Muscle layer of colon (tissue), 2 donors: ENCODE measurements at regions not wholly inside any gene's neighbourhood (a gene's known extent, or its start where the extent isn't known, plus 50 kb on each side); places are given as distances from the start of the nearest gene placed in this dataset.
"Not testable (repeated sequence)": the region's sequence is repeated elsewhere in the genome, so short reads cannot be mapped to it uniquely, and the experiment has no call there.

Experiments used
- H3K27ac ChIP-seq: one replicate; pipeline ENCODE4 v1.7.0; 2013; ENCODE audit warnings: low read depth, mild to moderate bottlenecking, low read length, moderate library complexity
- H3K27me3 ChIP-seq, 2 donors: one replicate each; pipeline ENCODE4 v1.7.0; 2013; ENCODE audit warnings: low read length in 2 of 2, mild to moderate bottlenecking in 2 of 2; ENCODE audit not compliant: insufficient read depth in 2 of 2, control insufficient read depth in 1 of 2
- H3K36me3 ChIP-seq: one replicate; pipeline ENCODE4 v1.7.0; 2013; ENCODE audit warnings: mild to moderate bottlenecking, low read length; ENCODE audit not compliant: insufficient read depth
- H3K4me1 ChIP-seq: one replicate; pipeline ENCODE4 v1.7.0; 2013; ENCODE audit warnings: mild to moderate bottlenecking, low read length; ENCODE audit not compliant: insufficient read depth
- H3K4me3 ChIP-seq, 2 donors: one replicate each; pipeline ENCODE4 v1.7.0; 2013; ENCODE audit warnings: low read length in 2 of 2, low read depth in 1 of 2, mild to moderate bottlenecking in 1 of 2, moderate library complexity in 1 of 2
- H3K9ac ChIP-seq: one replicate; pipeline ENCODE4 v1.7.0; 2013; ENCODE audit warnings: low read length
- H3K9me3 ChIP-seq: one replicate; pipeline ENCODE4 v1.7.0; 2013; ENCODE audit warnings: mild to moderate bottlenecking, low read length
- donor health status: abdominal sarcoma.
- donor health status: Adenocarcinoma of cecum.

DNA sequence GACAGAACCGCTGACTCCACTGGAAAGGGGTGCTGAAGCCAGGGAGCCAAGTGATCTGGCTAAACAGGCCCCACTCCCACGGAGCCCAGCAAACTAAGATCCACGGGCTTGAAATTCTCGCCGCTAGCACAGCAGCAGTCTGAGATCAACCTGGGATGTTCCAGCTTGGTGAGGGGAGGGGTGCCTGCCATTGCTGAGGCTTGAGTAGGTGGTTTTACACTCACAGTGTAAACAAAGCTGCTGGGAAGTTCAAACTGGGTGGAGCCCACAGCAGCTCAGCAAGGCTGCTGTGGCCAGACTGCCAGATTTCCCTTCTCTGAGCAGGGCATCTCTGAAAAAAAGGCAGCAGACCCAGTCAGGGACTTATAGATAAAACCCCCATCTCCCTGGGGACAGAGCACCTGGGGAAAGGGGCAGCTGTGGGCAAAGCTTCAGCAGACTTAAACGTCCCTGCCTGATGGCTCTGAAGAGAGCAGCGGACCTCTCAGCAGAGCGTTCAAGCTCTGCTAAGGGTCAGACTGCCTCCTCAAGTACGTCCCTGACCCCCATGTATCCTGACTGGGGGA lies 101.8 kb downstream of the HNRNPD start:
- not testable (repeated sequence) for H3K27ac ChIP-seq, H3K36me3 ChIP-seq, H3K4me3 ChIP-seq, H3K27me3 ChIP-seq, H3K4me1 ChIP-seq, H3K9ac ChIP-seq, H3K9me3 ChIP-seq

DNA sequence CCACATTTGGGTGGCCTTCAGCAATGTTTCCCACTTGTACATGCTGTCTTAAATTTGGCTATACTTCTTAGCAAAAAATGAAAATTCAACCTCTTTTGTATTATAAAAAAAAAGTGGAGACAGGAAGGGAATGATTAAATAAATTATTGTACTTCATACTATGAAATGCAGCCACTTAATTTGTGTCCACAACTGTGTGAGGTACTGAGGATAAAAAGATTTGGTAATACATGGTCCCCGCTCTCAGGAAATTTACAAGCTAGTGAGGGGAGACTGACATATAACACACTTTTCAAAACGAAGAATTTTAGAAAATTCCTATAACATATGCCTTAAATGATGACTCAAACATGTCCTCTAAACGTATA lies 105.0 kb downstream of the HNRNPD start:
- H3K4me1 ChIP-seq, result no peaks in the 10 kb centered on the region
- H3K36me3 ChIP-seq, result no peaks in the 10 kb centered on the region
- H3K4me3 ChIP-seq, result no peak overlapping the region
- H3K27ac ChIP-seq, result no peak overlapping the region
- no peaks in the 10 kb centered on the region for H3K27me3 ChIP-seq
- H3K9ac ChIP-seq, result no peak overlapping the region
- no peaks in the 10 kb centered on the region for H3K9me3 ChIP-seq

DNA sequence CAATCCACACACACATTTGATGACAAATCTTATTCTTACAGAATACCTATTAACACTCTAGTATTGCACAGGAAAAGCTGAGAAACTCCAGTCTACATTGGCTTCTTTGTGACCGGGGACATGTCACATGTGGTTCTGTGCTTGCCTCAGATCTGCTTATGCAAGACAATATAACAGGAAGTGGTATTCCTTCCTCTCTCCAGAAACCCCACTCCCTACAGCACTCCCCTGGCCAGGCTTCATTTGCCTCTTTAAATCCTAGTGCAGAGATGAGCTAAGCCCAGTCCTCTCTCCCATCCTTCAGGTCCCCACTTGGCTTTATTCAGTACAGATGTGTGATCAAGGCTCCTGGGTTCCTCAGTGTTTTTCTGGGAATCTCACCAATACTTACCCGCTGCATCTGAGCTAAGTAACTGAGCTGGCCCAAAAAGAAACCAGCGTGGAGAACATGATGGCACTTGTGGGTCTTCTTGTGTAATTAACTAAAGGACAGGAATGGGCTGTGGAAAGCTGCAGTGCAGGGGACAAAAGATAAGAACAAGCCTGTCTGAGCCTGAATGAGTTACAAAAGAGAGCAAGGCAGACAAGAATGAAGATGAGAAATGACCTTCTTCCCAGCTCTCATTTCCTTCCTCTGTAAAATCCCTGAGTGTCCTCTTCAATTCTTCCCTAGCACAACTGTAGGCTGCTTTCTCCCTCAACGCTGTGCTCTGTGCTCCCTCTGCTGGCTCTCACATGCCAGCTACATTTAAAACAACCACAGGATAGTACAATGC lies 105.6 kb downstream of the HNRNPD start:
- Histone ChIP-seq H3K9ac (no peak overlapping the region), H3K9me3 (no peaks in the 10 kb centered on the region), H3K4me3 (no peak overlapping the region), H3K4me1 (no peaks in the 10 kb centered on the region), H3K27me3 (no peaks in the 10 kb centered on the region), H3K36me3 (no peaks in the 10 kb centered on the region), H3K27ac (no peak overlapping the region)

DNA sequence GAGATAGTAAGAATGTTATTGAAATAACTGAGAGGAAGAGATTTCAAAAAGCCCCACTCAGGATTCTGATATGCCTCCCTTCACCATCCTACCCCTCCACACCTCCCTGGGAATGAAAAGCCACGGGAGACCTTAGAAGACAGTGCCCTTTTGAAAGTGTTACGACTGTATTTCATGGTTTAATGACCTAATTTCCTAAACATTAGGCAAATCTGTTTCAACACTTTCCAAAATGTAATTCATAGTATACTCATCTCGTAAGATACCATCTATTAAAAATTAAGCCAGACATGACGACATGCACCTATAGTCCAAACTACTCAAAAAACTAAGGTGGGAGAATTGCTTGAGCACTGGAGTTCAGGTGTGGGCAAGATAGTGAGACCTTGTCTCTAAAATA lies 106.3 kb downstream of the HNRNPD start:
- H3K9me3 ChIP-seq, result no peaks in the 10 kb centered on the region
- no peaks in the 10 kb centered on the region for H3K4me1 ChIP-seq
- H3K36me3 ChIP-seq, result no peaks in the 10 kb centered on the region
- no peaks in the 10 kb centered on the region for H3K27me3 ChIP-seq
- no peak overlapping the region for H3K9ac ChIP-seq
- no peak overlapping the region for H3K27ac ChIP-seq
- H3K4me3 ChIP-seq, result no peak overlapping the region

DNA sequence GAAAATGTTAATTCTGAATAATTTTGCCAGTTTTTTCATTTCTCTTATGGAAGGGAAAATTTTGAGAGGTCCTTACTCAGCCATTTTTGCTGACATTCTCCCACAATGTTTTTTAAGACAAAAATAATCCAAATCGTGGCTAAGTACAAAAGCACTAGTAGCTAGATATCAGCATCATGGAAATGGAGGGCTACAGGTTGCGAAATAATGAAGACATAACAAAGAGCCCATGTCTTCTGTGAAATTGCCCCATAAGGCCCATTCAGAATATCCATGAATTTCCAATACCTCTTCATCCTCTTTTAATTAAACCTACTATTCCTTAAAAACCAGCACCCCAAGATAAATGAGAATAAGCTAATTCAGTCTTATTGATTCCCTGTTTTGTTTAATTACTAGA lies 107.4 kb downstream of the HNRNPD start:
- H3K4me1 ChIP-seq, result no peaks in the 10 kb centered on the region
- H3K9me3 ChIP-seq, result no peaks in the 10 kb centered on the region
- H3K36me3 ChIP-seq, result no peaks in the 10 kb centered on the region
- no peak overlapping the region for H3K27ac ChIP-seq
- no peak overlapping the region for H3K9ac ChIP-seq
- no peak overlapping the region for H3K4me3 ChIP-seq
- no peaks in the 10 kb centered on the region for H3K27me3 ChIP-seq

DNA sequence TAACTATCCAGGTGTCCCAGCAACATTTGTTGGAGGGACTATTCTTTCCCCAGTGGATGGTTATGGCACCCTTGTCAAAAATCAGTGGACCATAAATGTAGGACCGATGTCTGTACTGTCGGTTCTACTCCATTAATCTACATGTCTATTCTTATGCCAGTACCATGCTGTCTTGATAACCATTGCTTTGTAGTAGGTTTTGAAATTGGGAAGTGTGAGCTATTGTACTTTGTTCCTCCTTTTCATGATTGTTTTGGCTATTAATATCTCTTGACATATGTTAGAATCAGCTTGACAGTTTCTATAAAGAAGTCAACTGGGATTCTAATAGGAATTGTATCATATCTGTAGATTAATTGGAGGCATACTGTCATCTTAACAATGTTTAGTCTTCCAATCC lies 112.7 kb downstream of the HNRNPD start:
- H3K9me3 ChIP-seq, result no peaks in the 10 kb centered on the region
- no peak overlapping the region for H3K4me3 ChIP-seq
- H3K27me3 ChIP-seq, result no peaks in the 10 kb centered on the region
- no peaks in the 10 kb centered on the region for H3K4me1 ChIP-seq
- no peaks in the 10 kb centered on the region for H3K36me3 ChIP-seq
- H3K9ac ChIP-seq, result no peak overlapping the region
- no peak overlapping the region for H3K27ac ChIP-seq

DNA sequence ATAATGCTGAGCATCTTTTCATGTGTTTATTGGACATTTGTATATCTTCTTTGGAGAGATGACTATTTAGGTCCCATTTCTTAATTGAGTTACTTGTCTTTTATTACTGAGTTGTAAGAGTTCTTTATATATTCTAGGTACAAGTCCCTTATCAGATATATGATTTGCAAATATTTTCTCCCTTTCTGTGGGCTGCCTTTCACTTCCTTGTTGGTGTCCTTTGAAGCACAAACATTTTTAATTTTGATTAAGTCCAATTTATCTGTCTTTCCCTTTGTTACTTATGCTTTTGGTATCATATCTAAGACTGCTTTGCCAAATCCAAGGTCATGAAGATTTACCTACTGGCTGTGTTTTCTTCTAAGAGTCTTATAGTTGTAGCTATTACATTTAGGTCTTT lies 113.2 kb downstream of the HNRNPD start:
- H3K9me3 ChIP-seq, result no peaks in the 10 kb centered on the region
- H3K36me3 ChIP-seq, result no peaks in the 10 kb centered on the region
- no peak overlapping the region for H3K4me3 ChIP-seq
- no peaks in the 10 kb centered on the region for H3K27me3 ChIP-seq
- H3K9ac ChIP-seq, result no peak overlapping the region
- no peak overlapping the region for H3K27ac ChIP-seq
- no peaks in the 10 kb centered on the region for H3K4me1 ChIP-seq

DNA sequence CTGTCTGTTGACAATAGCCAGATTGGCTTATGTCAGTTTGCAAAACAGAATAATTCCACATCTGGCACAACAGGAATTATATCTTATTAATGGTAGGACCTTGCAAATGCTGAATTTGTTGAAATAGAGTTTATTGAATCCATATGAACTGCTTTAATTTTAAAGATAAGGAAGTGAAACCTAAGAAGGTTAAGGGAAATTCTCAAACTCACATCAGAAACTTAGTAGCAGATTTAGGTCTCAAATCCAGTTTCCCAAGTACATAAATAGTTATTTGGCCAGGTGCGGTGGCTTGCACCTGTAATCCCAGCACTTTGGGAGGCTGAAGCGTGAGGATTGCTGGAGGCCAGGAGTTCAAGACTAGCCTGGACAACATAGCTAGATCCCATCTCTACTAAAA lies 117.1 kb downstream of the HNRNPD start:
- Histone ChIP-seq H3K9me3 (no peaks in the 10 kb centered on the region), H3K4me3 (no peak overlapping the region), H3K9ac (no peak overlapping the region), H3K36me3 (no peaks in the 10 kb centered on the region), H3K27me3 (no peaks in the 10 kb centered on the region), H3K4me1 (no peaks in the 10 kb centered on the region), H3K27ac (no peak overlapping the region)

DNA sequence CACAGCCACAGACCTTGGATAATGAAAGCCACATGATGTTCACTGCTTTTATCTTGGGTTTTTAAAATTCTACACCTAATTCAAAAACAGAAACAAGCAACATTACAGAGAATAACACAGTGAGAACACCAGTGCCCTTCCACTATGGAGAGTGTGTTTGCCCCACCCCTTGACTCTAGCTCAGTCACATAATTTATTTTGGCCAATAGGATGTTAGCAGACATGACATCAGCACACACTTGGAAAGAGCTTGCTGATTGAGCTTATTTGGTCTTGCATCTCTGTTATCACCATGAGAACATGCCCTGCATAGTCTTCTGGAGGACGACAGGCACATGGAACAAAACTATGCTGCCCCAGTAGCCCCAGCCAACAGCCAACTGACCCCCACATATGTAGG lies 118.1 kb downstream of the HNRNPD start:
- Histone ChIP-seq H3K36me3 (no peaks in the 10 kb centered on the region), H3K9ac (no peak overlapping the region), H3K9me3 (no peaks in the 10 kb centered on the region), H3K4me3 (no peak overlapping the region), H3K4me1 (no peaks in the 10 kb centered on the region), H3K27me3 (no peaks in the 10 kb centered on the region), H3K27ac (no peak overlapping the region)

DNA sequence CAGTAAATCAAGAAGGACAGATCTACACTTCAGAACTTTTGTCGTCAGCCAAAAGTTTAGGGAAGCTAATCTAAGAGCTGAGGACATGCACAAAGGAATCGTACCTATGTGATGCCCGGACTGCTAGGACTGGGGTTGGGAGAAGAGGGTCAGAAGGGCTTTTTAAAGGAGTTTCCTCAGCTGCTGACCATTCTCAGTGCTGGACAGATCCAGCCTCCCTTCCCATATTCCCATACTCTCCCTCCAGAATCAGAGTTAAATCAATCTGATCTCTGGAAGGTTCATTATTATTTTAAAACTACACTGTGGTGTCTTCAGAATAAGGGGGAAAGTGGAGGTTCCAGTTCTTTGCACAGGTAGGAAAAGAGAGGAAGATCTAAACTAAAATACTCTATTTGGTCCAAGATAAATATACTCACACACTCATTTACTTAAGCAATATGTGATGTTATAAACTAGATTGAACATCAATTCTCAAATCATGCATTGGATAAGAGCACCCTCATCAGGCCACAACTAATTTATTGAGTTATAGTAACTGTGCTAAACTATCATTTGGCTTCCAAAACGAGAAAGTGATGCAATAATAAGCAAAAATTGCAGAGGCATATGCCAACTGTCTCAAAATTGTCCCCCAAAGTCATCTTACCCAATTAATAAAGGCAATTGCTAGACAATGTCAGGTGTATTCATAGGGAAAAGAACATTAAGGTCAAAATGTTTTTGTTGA lies 124.7 kb downstream of the HNRNPD start:
- Histone ChIP-seq H3K9me3 (no peaks in the 10 kb centered on the region), H3K9ac (no peak overlapping the region), H3K36me3 (no peaks in the 10 kb centered on the region), H3K27me3 (no peaks in the 10 kb centered on the region), H3K4me3 (no peak overlapping the region), H3K4me1 (no peaks in the 10 kb centered on the region), H3K27ac (no peak overlapping the region)

DNA sequence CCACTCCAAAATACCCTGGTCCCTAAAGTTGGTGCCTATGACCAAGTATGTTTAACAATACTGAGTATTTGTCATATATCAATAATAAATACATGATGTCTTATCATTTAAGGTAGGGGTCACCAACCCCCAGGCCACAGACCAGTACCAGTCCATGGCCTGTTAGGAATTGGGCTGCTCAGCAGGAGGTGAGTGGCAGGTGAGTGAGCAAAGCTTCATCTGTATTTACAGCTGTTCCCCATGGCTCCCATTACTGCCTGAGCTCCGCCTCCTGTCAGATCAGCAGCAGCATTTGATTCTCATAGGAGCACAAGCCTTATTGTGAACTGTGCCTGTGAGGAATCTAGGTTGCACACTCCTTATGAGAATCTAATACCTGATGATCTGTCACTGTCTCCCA lies 126.2 kb downstream of the HNRNPD start:
- Histone ChIP-seq H3K27me3 (no peaks in the 10 kb centered on the region), H3K9ac (no peak overlapping the region), H3K4me3 (no peak overlapping the region), H3K36me3 (no peaks in the 10 kb centered on the region), H3K4me1 (no peaks in the 10 kb centered on the region), H3K9me3 (no peaks in the 10 kb centered on the region), H3K27ac (no peak overlapping the region)

DNA sequence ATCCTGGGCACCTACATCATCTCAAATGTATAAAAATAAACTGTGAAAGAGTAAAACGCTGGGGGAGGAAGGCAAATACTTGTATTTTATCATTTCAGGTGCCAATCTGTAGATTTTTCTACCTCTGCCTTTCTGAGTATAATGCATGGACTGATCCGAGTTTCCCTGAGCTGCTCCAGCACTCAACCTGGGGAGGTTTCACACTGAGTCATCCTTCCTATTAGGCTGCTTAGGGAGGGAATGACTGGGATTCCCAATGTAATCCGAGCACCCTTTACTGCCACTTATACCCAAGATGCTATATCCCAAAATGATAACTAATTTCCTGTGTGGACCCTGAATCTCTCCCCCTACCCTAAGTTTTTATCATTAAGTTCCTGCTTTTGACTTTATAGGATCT lies 126.6 kb downstream of the HNRNPD start:
- H3K27ac ChIP-seq, result no peak overlapping the region
- no peak overlapping the region for H3K4me3 ChIP-seq
- no peaks in the 10 kb centered on the region for H3K4me1 ChIP-seq
- no peaks in the 10 kb centered on the region for H3K9me3 ChIP-seq
- H3K9ac ChIP-seq, result no peak overlapping the region
- no peaks in the 10 kb centered on the region for H3K27me3 ChIP-seq
- H3K36me3 ChIP-seq, result no peaks in the 10 kb centered on the region
